T-helper 2 cell (primary cell): ENCODE measurements at regions not wholly inside any gene's neighbourhood (a gene's known extent, or its start where the extent isn't known, plus 50 kb on each side); places are given as distances from the start of the nearest gene placed in this dataset.
"Not testable (repeated sequence)": the region's sequence is repeated elsewhere in the genome, so short reads cannot be mapped to it uniquely, and the experiment has no call there.

ENCODE experiments used
- DNase-seq, 5 experiments: peaks; one replicate each; pipeline versions ENCODE4 v3.0.0 to v3.0.0-alpha.2; 2012 to 2022

GRCh38 chr6:48714250-48714649 lies 603.3 kb upstream of the PTCHD4 start:
- DNase-seq, result no peak

- DNase-seq, result no peak
These were observed 602.6 kb upstream of the PTCHD4 start for GRCh38 chr6:48713612-48714011.

GRCh38 chr6:48706310-48706709 lies 595.3 kb upstream of the PTCHD4 start:
- DNase-seq, result no peak

GRCh38 chr6:48701572-48701971 lies 590.6 kb upstream of the PTCHD4 start:
- no peak for DNase-seq

- no peak for DNase-seq
These were observed 584.9 kb upstream of the PTCHD4 start for GRCh38 chr6:48695872-48696271.

GRCh38 chr6:48691420-48691819 lies 580.4 kb upstream of the PTCHD4 start:
- DNase-seq, result no peak

- no peak for DNase-seq
These were observed 578.5 kb upstream of the PTCHD4 start for GRCh38 chr6:48689498-48689897.

GRCh38 chr6:48678390-48678789 lies 567.4 kb upstream of the PTCHD4 start:
- DNase-seq, result no peak

- no peak for DNase-seq
These were observed 560.5 kb upstream of the PTCHD4 start for GRCh38 chr6:48671505-48671904.

- no peak for DNase-seq
These were observed 559.5 kb upstream of the PTCHD4 start for GRCh38 chr6:48670546-48670945.

GRCh38 chr6:48667797-48668196 lies 556.8 kb upstream of the PTCHD4 start:
- DNase-seq, result no peak

GRCh38 chr6:48664826-48665225 lies 553.8 kb upstream of the PTCHD4 start:
- DNase-seq, result no peak

- DNase-seq, result no peak
These were observed 547.9 kb upstream of the PTCHD4 start for GRCh38 chr6:48658915-48659314.

- DNase-seq, result no peak
These were observed 530.5 kb upstream of the PTCHD4 start for GRCh38 chr6:48641544-48641943.

- DNase-seq, result not testable (repeated sequence)
These were observed 527.8 kb upstream of the PTCHD4 start for GRCh38 chr6:48638796-48639195.

- DNase-seq, result no peak
These were observed 519.5 kb upstream of the PTCHD4 start for GRCh38 chr6:48630511-48630910.

GRCh38 chr6:48628316-48628715 lies 517.3 kb upstream of the PTCHD4 start:
- DNase-seq, result no peak

- DNase-seq, result no peak
These were observed 515.4 kb upstream of the PTCHD4 start for GRCh38 chr6:48626421-48626820.

GRCh38 chr6:48624631-48625030 lies 513.6 kb upstream of the PTCHD4 start:
- DNase-seq, result no peak

- no peak for DNase-seq
These were observed 508.8 kb upstream of the PTCHD4 start for GRCh38 chr6:48619771-48620170.

- no peak for DNase-seq
These were observed 504.0 kb upstream of the PTCHD4 start for GRCh38 chr6:48615041-48615440.

- DNase-seq, result no peak
These were observed 503.3 kb upstream of the PTCHD4 start for GRCh38 chr6:48614326-48614725.

- no peak for DNase-seq
These were observed 502.4 kb upstream of the PTCHD4 start for GRCh38 chr6:48613231-48613949.

- no peak for DNase-seq
These were observed 500.3 kb upstream of the PTCHD4 start for GRCh38 chr6:48611332-48611731.

GRCh38 chr6:48610846-48611245 lies 499.8 kb upstream of the PTCHD4 start:
- DNase-seq, result no peak
